HG03469 (cell line): ENCODE measurements at regions not wholly inside any gene's neighbourhood (a gene's known extent, or its start where the extent isn't known, plus 50 kb on each side); places are given as distances from the start of the nearest gene placed in this dataset.

ENCODE experiments used
- ATAC-seq: cut with Tn5 transposase; IDR thresholded peaks from one replicate; pipeline ENCODE4 v1.9.1; 2021; ENCODE audit warnings: mild to moderate bottlenecking, moderate library complexity, moderate number of reproducible peaks; ENCODE audit not compliant: unreplicated experiment

- ATAC-seq = no peak
These were observed 139.5 kb downstream of the METTL4 start for GRCh38 chr18:2431806-2432205.

- no peak for ATAC-seq
These were observed 137.9 kb downstream of the METTL4 start for GRCh38 chr18:2433366-2433765.

- no peak for ATAC-seq
These were observed 129.8 kb downstream of the METTL4 start for GRCh38 chr18:2441544-2441943.

GRCh38 chr18:2442006-2442405, 129.3 kb downstream of the METTL4 start:
- ATAC-seq = no peak

GRCh38 chr18:2442726-2443275, 128.5 kb downstream of the METTL4 start:
- ATAC-seq = no peak

GRCh38 chr18:2444201-2444875, 127.0 kb downstream of the METTL4 start:
- ATAC-seq = no peak

GRCh38 chr18:2448565-2449151, 122.6 kb downstream of the METTL4 start:
- ATAC-seq = no peak

- no peak for ATAC-seq
These were observed 119.7 kb downstream of the METTL4 start for GRCh38 chr18:2451556-2451955.

- ATAC-seq = no peak
These were observed 111.4 kb downstream of the METTL4 start for GRCh38 chr18:2459886-2460285.

- no peak for ATAC-seq
These were observed 104.3 kb downstream of the METTL4 start for GRCh38 chr18:2466978-2467377.

GRCh38 chr18:2468051-2468450, 103.3 kb downstream of the METTL4 start:
- ATAC-seq = no peak

- ATAC-seq = no peak
These were observed 99.8 kb downstream of the METTL4 start for GRCh38 chr18:2471523-2471922.

- ATAC-seq = no peak
These were observed 92.6 kb downstream of the METTL4 start for GRCh38 chr18:2478662-2479061.

- no peak for ATAC-seq
These were observed 90.8 kb downstream of the METTL4 start for GRCh38 chr18:2480536-2480935.

GRCh38 chr18:2482706-2483475, 88.4 kb downstream of the METTL4 start:
- ATAC-seq = no peak

- no peak for ATAC-seq
These were observed 85.3 kb downstream of the METTL4 start for GRCh38 chr18:2485983-2486382.

GRCh38 chr18:2486426-2486825, 84.9 kb downstream of the METTL4 start:
- ATAC-seq = no peak
